GM12865 (cell line): ENCODE measurements at regions not wholly inside any gene's neighbourhood (a gene's known extent, or its start where the extent isn't known, plus 50 kb on each side); places are given as distances from the start of the nearest gene placed in this dataset.

Source experiments
- DNase-seq: peaks from one replicate; pipeline ENCODE4 v3.0.0; 2010; ENCODE audit warnings: low read depth
- H3K4me3 ChIP-seq: 2 replicates; pipeline ENCODE4 v1.5.1; 2011; ENCODE audit warnings: mild to moderate bottlenecking, low read depth, low read length, control low read depth
- CTCF ChIP-seq: IDR thresholded peaks from 2 replicates; pipeline ENCODE4 v1.5.1; 2011; ENCODE audit warnings: low read length, control low read depth, low read depth, inconsistent platforms; ENCODE audit not compliant: insufficient read depth; ENCODE audit errors: missing control alignments

DNA sequence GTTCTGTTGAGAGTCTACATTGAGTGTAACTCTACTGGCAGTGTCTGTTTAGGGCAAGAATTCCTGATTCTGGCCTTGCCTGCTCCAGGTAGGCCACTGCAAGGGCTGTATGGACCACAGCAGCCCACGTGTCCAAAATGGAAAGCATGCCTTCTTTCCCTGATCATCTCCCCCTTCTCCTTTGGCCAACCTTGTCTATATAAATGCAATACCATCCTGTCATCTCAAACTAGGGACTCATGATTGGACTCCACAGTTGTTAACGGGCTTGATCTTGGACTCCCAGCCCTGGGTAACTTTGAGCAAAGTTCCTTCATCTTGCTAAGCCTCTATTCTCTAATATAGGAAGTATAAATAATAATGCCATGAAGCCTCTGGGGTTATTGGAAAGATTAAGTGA lies 533.6 kb downstream of the BNC2 start:
- no peak overlapping the region for H3K4me3 ChIP-seq
- no peak for TF ChIP-seq CTCF
- DNase-seq = no peak

DNA sequence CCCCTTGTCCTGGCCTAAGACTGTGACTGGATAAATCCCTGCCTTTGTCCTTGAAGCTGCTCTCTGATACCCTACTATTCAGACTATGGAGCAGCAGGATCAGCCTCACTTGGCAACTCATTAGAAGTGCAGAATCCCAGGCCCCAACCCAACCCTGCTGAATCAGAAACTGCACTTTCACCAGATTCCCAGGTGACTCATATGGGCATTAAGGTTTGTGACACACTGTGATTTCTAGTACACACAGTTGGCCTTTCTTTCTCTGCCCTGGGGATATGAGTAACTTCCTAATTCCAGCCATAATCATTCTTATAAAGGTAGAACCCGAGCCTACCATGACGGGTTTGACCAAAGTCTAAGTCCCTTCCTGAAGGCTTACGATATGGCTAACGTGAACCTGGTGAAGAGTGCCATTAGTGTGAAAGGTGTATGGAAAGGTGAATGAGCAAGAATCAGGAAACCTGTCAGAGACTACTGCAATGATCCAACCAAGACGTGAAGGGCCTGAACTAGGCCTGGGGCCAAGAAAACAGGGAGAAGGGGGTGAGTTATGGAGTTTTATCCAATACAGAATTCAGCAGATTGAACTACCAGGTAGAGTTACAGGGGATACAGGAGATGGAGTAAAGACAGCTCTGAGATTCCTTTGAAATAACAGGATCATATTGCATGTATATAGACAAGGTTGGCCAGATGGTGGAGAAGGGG lies 533.0 kb downstream of the BNC2 start:
- DNase-seq = no peak
- no peak for TF ChIP-seq CTCF
- no peak overlapping the region for H3K4me3 ChIP-seq

DNA sequence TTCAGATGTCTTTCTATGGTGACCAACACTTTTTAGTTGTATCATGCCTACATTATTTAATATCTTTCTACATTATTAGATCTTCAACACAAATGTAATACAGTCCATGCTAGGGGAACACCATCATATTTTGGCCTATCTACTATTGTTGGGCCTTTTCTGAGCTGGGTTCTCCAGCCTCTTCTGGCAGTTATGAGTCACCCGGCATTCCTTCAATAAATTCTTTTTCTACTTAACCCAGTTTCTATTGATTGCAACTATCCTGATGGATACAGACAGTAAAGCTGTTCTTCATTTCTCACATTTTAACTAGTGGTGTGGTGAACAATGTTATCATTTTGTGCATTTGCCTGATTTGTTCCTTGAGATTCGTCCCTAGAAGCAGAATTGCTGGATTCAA lies 529.3 kb downstream of the BNC2 start:
- no peak for TF ChIP-seq CTCF
- H3K4me3 ChIP-seq = no peak overlapping the region
- no peak for DNase-seq

DNA sequence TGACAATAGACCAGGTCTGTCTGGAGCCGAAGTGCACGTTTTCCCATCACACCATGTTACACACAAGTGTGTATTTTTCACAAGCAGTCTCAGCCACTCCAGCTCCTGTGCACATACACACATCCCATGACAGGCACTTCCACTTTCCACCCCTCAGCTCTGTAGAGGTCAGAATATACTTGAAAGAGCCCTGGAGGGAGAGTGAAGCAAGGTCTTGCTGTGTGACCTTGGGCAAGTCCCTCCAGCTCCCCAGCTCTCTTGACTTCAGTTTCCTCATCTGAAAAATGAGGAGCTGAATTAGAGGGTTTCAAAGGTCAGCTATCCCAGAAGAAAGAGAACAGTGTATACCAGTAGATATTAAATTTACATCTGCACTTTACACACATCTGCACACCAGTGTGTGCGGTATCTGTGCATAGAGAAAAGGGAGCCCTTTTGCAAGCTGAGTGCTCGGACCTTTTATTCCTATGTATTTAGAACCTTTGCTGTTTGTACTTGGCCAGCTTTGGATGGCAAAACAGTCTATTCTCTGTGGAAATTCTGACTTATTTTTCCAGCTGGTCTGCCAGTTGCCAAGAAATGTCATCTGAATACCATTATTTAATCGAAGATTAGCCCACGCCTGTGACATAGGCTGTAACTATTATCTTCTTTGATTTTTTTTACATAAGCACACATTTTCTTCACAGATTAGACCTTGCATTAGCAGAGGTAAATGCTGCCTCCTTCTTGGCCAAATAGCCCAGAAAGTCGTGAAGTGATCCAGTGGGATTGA lies 528.0 kb downstream of the BNC2 start:
- TF ChIP-seq CTCF = no peak
- no peak overlapping the region for H3K4me3 ChIP-seq
- no peak for DNase-seq

DNA sequence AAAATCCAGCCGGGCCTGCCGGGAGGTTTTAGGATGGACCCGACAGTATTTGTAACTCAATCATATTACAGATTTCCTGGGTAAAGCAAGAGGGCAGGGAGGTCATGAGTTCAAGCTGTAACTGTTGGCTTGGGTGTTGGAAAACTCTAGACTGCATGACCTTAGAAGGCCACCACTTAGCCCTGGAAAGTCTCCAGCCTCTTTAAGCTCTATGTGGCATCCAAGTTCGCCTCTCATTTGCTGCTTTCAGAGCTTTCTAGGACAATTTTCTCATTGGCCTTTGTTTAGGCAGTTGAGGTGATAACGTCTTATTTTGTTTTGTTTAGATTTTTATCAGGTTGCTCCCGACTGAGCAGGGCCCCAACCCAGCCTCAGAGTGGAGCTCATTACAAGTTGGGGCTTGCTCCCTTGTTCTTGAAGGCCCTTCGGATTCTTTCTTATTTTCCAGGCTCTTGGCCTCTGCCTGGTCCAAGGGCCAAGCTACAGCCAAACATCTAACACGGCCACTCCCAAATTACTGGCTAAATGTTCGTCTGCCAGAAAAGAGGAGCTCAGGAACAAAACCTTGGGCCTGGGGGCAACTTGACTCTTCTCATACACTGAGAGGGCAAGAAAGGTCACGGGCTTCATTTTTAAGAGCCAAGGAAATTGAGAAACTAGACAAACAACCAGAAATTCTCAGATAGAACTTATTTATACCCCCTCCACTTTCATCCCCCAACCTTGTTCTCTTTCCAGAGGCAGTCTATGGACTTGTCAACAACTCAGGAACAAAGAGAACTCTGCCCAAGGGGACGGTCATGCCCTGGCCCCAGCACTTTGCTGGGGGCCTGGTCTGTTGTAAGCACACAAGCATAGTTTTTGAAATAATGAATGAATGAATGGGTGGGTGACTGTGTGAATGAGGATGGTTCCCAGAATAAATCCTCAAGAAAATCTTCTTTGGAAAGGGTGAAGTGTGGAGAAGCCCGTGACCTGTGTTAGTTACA lies 526.9 kb downstream of the BNC2 start:
- no peak overlapping the region for H3K4me3 ChIP-seq
- TF ChIP-seq CTCF = no peak
- DNase-seq = no peak

DNA sequence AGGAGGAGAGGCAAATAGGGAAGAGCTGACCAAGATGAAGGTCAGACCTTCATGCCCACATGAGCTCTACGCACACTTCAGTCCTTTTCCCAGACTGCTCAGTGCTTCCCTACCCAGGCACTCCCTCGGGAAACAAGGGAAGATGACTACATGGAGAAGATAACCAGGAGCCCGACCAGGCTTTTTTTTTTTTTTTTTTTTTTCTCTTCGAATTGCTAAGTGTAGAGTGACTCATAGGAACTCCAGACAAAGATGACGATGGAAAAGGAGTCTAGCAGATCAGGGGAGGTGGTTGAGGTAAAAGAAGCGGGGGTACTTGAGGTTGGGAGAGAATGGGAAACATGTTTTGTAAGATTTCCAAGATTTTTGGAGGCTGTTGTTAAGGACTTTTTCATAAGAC lies 526.1 kb downstream of the BNC2 start:
- DNase-seq = no peak

More for the DNA sequence above, 526.1 kb downstream of the BNC2 start:
- no peak overlapping the region for H3K4me3 ChIP-seq
- no peak for TF ChIP-seq CTCF
